LoVo (cell line): ENCODE measurements at regions not wholly inside any gene's neighbourhood (a gene's known extent, or its start where the extent isn't known, plus 50 kb on each side); places are given as distances from the start of the nearest gene placed in this dataset.
"Not testable (repeated sequence)": the region's sequence is repeated elsewhere in the genome, so short reads cannot be mapped to it uniquely, and the experiment has no call there.

Experiments used
- DNase-seq: peaks from one replicate; pipeline ENCODE4 v3.0.0-alpha.2; 2016; ENCODE audit warnings: low spot score

GRCh38 chr20:2203436-2203835 is 92.4 kb upstream of the TGM3 start:
- DNase-seq, result no peak

- no peak for DNase-seq
Observed at GRCh38 chr20:2204021-2204420, 91.8 kb upstream of the TGM3 start.

GRCh38 chr20:2206957-2207769 is 88.6 kb upstream of the TGM3 start:
- DNase-seq, result peak; percentile 43

DNA sequence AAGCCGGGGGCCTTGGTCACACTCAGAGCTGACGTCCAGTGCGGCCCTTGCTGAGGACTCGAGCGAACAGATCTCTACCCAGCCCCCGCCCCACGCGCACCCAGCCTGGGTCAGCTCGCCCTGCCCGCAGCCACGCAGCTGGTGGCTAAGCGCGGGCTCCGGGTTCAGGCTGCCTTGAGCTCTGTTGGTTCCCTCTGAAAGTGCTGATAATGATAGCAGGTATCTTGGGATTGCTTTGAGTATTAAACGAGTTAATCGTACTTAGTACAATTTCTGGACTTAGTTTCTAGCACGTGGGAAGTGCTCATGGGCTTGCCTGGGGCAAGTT is 88.1 kb upstream of the TGM3 start:
- no peak for DNase-seq

DNA sequence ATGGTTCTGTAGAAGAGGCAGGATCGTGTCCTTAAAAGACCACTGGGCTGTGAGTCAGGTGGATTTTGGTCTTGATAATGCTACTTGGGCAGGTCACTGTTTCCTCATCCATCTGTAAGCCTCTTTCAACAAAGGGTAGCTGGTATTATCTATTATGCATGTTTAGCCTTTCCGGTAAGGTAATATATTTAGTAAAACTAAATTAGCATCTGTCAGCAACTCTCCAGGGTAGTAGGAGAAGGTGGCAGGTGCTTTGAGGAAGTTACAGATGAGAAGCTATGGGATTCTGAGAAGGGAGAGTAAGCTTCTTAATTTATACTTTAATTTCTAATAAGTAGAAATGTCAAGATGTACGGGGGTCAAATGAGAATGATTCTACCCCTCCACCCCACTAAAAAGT is 86.9 kb upstream of the TGM3 start:
- DNase-seq, result no peak

DNA sequence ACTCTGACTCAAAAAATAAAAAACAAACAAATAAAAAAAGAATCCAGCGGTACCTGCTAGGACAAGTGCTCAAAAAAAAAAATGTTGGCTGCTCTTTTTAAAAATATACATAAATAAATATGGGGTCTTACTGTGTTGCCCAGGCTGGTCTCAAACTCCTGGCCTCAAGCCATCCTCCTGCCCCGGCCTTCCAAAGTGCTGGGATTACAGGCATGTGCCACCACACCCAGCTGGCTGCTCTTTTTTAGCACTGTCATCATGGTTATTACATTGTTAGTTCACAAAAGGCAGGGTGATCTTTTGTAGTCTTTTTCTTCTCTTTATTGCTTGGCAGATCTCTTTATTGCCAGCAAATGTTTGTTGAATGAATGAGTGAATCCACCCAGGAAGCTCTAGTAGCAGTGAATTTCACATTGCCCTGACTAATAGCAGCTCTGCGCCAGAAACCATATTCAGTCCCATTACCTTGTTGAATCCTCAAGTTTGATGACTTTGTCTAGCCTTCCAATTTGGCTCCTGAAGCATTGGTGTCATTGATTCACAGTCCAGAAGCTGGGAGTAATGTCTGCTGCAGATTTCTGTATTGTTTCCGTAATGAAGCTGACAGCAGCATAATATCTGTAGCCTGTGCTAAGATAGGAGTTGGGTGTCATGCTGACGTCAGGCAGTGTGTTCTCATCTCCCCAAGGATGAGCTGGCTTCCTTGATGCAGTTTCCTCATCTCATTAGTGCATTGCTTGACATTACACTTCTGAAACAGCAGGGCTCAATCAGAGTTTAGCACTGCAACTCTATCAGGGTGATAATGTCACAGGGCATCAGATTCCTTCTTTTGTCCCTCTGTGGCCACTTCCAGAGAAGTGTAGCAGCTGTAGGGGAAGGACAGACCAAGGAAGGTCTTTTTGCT is 84.9 kb upstream of the TGM3 start:
- no peak for DNase-seq

DNA sequence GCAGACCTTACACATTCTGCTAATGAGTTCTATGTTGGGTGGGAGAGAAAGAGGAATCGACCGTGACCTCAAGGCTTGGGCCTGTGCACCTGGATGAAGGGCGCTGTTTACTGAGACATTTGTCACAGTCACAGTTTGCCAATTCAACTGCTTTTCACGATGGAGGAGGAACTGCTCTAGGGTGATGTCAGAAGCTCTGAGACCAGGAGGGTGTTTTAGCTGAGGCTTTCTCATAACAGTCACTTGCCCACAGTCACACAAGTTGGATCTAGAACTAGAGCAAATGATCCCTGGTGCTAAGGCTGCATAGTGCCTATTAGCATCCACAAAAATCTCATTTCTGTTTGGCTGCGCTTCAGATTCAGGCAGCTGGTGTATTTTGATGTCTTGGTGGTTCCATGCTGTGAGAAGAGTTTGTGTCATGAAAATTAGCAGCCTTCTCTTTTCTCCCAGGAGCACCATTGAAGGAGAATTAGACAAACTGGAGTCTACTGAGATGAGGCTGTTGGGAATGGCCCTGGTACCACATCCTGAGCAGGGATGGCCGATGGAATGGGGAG is 83.3 kb upstream of the TGM3 start:
- DNase-seq, result no peak

GRCh38 chr20:2213401-2213800 is 82.4 kb upstream of the TGM3 start:
- DNase-seq, result no peak

DNA sequence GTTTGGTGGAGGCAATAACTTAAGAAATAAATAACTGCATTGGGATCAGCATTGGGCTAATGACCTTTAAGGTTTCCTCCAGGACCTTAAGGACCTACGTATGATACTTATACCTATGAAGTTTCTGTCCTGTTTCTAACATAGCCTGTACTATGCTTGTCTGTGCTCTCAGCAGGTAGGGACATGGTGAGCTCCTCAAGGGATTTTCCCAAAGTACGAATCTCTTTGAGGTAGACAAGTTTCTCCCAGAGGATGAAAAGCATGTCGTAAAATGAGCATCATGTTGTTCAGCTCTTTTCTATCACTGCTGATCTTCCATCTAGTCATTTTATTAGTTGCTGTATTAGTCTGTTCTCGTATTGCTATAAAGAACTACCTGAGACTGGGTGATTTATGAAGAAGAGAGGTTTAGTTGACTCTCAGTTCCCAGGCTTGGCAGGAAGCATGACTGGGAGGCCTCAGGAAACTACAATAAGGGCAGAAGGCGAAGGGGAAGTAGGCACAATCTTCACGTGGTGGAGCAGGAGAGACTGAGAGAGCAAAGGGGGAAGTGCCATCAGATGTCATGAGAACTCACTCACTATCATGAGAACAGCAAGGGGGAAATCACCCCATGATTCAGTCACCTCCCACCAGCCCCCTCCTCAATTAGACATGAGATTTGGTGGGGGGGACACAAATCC is 77.8 kb upstream of the TGM3 start:
- DNase-seq, result no peak

DNA sequence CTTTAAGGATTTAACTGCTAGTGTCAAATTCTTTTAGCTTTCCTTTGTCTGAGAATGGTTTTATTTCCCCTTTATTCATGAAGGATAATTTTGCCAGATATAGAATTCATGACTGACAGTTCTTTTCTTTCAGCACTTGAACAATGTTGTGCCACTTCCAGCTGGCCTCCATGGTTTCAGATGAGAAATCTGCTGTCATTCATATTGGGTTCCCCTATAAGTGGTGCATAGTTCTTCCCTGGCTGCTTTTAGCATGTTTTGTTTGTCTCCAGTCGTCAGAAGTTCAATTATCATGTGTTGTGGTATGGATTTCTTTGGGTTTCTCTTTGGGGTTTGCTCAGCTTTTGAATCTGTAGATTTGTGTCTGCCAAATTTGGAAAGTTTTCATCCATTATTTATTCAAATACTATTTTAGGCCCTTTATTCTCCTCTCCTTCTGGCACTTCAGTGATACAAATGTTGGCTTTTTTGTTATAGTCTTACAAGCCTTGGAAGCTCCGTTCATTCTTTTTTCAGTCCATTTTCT is 76.3 kb upstream of the TGM3 start:
- DNase-seq, result no peak

- no peak for DNase-seq
Observed at GRCh38 chr20:2220298-2220697, 75.5 kb upstream of the TGM3 start.

GRCh38 chr20:2221921-2222320 is 73.9 kb upstream of the TGM3 start:
- no peak for DNase-seq

DNA sequence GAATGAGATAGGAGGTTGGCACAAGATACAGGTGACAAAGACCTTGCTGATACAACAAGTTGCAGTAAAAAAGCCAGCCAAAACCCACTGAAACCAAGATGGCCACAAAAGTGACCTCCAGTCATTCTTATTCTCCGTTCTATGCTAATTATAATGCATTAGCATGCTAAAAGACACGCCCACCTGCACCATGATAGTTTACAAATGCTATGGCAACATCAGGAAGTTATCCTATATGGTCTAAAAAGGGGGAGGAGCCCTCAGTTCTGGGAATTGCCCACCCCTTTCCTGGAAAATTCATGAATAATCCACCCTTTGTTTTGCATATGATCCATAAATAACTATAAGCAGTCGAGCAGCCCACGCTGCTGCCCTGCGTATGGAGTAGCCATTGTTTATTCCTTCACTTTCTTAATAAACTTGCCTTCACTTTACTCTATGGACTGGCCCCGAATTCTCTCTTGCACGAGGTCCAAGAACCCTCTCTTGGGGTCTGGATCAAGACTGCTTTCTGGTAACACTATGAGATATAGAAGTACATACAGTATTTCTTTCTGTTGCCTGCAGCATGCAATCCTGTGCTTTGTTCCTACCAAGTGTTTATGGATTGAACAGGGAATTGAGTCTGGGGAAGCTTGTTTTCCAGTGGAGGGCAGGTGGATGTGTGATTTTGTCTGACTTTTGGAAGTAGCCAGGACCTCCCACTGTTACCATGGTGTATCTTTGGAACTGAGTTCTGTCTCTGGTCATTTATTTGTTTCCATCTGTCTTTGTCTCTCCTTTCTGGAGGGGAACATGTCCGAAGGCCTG is 72.0 kb upstream of the TGM3 start:
- no peak for DNase-seq

DNA sequence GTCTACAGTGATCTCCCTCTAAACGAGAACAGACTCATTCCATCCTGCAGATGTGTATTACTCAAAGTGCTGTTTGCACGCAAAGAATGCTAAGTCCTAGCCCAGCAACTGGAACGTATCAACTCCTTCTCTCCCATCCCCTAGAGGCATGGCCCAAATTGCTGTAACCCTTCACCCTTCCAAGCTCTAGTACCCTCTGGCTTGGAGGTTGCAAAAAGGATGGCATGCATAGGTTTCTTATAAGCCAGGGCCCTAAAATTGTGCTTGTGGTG is 71.5 kb upstream of the TGM3 start:
- DNase-seq, result no peak

- DNase-seq, result not testable (repeated sequence)
Observed at GRCh38 chr20:2227285-2227684, 68.5 kb upstream of the TGM3 start.

DNA sequence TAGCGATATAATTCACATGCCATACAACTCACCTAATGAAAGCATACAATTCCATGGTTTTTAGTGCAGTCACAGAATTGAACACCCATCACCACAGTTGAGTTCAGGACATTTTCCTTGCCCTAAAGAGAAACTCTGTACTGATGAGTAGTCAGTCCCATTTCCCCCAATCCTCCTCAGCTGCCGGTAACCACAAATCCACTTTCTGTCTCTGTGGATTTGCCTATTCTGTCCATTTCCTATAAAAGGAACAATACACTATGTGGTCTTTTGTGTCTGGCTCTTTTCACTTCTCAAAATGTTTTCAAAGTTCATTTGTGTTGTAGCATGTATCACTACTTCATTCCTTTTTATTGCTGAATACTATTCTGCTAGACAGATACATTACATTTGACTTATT is 67.9 kb upstream of the TGM3 start:
- DNase-seq, result no peak

DNA sequence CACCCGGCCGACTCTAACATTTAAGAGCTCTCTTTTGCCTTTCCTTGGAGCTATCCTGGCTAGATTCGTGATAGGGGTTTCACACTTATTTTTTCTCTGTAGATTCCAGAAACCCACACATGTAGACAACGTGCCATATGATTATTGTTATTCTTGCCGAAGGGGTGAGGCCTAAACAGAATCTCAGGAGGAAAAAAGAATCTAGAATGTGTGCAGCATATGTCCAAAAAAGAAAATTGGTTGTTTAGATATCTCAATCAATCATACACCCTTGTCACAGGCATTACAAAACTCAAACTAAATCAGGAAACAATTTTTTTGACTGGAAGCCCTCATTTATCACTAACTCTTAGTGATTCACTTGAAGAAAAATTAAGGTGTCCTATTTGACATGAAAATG is 66.9 kb upstream of the TGM3 start:
- DNase-seq, result no peak

- peak; percentile 65 for DNase-seq
Observed at GRCh38 chr20:2230726-2231488, 64.9 kb upstream of the TGM3 start.

- DNase-seq, result no peak
Observed at GRCh38 chr20:2231701-2232100, 64.1 kb upstream of the TGM3 start.

- no peak for DNase-seq
Observed at GRCh38 chr20:2234598-2235191, 61.1 kb upstream of the TGM3 start.

- DNase-seq, result no peak
Observed at GRCh38 chr20:2236256-2236655, 59.5 kb upstream of the TGM3 start.
